HG02678 (cell line): ENCODE measurements at regions not wholly inside any gene's neighbourhood (a gene's known extent, or its start where the extent isn't known, plus 50 kb on each side); places are given as distances from the start of the nearest gene placed in this dataset.

Experiments
- ATAC-seq: cut with Tn5 transposase; IDR thresholded peaks from one replicate; pipeline ENCODE4 v1.9.1; 2021; ENCODE audit warnings: mild to moderate bottlenecking, moderate library complexity; ENCODE audit not compliant: unreplicated experiment

DNA sequence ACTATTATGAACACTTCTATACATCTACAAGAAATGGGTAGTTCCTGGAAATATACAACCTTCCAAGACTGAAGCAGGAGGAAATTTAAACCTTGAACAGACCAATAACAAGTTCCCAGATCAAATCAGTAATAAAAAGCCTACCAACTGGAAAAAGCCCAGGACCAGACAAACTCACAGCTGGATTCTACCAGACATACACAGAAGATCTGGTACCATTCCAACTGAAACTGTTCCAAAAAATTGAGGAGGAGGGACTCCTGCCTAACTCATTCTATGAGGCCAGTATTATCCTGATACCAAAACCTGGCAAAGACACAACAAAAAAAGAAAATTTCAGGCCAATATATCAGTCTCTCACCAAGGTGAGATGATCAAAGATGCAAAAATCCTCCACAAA is 189.4 kb downstream of the RPS29 start:
- ATAC-seq = no peak

DNA sequence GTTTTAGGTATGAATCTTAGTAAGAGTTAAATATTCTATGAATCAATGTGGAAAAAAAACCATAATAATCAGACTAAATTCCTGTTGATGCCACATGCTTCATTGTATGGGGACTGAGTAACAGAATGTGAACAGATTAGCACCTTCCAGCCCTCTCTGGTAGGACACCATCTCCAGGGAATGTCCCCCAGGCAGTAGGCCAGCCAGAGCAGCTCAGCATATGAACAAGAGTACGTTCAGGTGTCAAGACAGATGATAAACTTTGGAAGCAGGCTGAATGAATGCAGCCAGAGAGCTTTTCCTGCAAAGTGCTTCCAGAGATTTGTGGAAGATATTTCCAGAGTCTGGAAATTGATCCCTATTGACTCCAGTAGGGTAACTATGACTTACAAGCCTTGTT is 204.4 kb downstream of the RPS29 start:
- no peak for ATAC-seq

DNA sequence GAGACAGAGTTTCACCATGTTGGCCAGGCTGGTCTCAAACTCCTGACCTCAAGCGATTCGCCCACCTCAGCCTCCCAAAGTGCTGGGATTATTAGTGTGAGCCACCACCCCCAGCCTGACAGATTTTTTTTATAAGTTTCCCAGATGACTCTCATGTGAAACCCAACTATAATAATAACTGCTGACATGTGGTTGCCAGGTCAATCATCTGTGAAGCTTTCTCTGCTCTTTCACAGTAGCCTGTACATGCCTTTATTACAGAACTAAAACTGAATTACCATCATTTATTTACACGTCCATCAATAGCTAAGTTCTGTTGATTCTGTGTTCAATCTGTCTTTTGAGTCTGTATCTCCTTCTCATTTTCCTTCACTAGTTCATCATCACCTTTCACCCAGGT is 218.5 kb downstream of the RPS29 start:
- ATAC-seq = no peak

- ATAC-seq = no peak
Measured at GRCh38 chr14:49366416-49366815, 219.8 kb downstream of the RPS29 start.

GRCh38 chr14:49364752-49365117 is 221.4 kb downstream of the RPS29 start:
- ATAC-seq = no peak

DNA sequence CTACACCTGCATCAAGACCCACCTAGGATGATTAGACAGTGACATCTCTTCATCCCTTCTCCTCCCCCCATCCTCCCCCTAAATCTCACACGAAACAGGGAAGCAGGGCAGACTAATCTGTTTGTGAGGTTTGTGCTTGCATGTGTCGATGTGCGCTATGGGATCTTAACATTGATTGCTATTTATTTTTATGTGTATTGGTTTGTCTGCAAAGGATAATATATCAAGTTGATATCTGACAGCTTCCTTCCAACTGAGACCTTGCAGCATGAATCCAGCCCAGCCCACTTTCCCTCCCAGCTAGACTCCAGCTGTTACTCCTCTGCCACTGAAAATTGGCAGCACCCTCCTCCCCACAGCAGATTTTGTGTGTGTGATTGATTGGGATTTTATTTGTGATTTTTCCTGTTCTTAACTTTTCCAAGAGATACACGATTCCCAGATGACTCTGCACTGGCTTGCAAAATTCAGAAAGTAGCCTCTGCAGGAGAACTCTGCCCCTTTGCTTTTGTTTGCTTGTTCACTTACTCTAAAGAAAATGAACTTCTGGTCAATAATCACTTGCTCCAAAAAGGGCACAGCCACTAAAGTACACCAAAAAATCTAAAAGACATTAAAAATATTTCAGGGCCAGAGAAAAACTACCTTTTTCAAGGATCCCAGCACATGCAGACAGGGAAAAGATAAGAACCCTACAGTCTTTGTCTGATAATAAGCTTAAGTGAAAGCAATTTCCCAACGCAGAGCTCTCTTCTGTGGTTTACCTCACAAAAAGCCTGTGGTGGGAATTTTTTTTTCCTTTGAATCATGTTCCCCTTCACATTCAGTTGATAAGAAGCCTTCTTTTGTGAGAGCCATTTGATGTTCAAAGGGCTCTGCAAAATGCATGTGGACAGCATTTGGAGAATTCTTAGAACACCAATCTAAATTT is 222.1 kb downstream of the RPS29 start:
- no peak for ATAC-seq

DNA sequence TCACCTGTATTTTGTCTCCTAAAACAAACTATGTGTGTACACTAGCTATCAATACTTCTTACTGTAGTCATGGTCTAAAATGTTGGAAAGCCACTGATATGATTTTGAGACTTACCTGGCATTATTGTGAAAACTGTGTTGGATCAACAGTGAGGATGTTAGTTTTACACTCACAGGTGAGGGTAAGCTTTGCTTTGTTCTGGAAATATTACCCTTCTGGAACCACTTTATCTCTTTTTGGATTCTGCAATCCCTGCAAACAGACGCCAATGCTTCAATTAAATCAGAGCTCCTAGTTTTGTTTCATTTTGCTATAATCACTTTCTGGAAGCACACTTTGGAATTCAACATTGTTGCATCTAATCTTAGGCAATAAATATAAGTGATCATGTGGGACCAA is 223.3 kb downstream of the RPS29 start:
- no peak for ATAC-seq

GRCh38 chr14:49339130-49339529 is 247.1 kb downstream of the RPS29 start:
- ATAC-seq = no peak

DNA sequence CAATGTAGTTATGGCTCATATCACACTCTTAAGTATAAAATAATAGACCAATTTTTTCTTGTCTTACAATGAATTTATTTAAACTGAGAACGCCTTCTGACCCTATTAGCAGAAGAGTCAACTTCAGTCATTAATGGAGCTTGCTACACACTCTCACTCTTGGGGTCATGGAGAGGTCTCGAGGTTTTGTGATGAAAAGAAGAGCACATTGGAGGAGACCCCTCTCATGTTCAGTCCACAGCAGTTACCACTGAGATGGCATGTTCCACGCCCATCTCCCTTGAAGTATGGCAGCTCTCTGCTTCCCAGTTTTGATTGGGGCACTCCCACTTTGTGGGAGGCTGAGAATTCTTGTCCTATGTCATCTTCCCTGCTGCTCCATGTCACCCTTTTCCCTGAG is 266.4 kb downstream of the RPS29 start:
- no peak for ATAC-seq

GRCh38 chr14:49315570-49315969 is 270.6 kb downstream of the RPS29 start:
- ATAC-seq = no peak

- ATAC-seq = no peak
Measured at GRCh38 chr14:49314737-49315136, 271.4 kb downstream of the RPS29 start.

DNA sequence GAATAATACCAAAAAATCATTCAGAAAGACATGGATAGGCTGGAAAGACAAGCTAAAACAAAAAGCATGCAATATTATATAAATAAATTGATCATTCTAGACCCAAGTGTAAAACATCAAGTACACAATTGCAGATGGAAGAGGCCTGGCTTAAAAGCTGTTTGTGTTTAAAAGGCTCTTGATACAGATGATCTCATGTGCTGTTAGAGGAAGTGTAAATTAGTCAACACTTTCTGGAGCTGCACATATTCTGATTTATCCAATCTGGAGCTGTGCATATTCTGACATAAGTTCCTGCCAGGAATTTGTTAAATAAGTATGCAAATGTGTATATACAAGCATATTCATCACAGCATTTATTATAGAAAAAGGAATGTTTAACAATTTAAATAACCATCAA is 273.1 kb downstream of the RPS29 start:
- no peak for ATAC-seq

DNA sequence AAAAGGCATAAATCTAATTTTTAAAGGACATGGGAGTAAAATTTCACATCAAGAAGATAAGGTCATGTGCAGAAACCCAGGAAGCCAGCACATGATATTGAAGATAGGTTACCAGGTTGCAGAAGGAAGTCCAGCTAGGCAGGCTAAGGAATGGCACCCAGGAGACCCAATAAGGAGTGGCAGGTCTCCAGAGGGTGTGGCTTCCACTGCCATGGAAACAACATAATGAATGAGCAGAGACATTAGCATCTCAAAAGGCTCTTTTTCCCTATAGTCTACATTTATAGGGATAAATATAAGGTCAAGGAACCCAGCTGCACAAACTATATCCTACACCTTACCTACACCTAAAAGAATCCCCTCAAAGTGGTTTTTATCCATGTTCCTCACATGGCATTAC is 275.9 kb downstream of the RPS29 start:
- ATAC-seq = no peak

DNA sequence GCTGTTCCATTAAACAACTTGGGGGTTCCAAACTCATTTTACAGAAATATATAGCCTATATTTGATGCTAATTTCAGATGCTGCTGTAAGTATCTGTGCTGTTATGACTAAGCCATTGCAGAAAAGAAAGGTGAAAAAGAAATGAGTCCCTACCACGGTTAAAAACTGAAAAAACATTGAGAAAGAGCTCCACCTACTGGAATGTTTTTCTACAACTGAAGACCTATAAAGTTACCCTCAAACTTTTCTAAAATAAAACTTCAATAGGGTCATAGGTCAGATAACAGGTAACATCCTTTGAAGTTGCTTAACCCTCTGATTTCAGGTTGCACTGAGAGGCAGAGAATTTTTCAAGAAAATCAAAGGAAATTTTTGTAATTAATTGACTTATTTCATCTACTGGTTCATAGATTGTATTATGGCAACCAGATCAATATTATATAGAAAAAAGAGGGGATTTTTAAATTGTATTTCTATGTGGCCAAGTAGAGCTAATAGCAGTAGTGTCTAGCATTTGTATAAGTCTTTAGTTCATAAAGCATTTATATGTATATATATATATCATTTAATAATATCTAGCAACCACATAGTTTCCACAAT is 279.9 kb downstream of the RPS29 start:
- ATAC-seq = no peak

GRCh38 chr14:49303946-49304516 is 282.1 kb downstream of the RPS29 start:
- ATAC-seq = no peak

- no peak for ATAC-seq
Measured at GRCh38 chr14:49297102-49297501, 289.1 kb downstream of the RPS29 start.

DNA sequence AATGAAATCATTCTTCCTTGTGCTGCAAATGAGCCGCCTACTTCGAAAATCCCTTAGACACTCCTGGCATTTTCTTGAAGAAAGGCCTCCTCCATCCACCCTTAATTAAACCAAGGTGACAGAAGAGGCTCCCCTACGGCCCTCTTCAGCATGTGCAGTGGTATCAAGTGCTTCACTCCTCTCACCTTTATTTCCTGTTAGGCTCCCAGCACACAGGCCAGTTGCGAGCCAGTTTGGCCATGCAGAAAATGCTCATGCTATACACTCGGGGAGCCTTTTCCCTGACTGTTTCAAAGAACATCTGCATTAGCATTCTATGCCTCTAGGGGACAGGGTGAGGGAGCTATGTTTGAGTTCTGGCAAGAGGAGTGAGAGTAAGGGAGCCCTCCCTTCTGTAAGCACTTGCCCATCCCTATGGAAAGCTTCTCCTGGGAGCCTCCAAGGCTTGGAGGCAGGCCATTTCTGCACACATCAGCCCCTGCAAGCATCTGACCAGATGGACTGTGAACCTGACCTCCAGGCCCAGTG is 291.5 kb downstream of the RPS29 start:
- no peak for ATAC-seq

DNA sequence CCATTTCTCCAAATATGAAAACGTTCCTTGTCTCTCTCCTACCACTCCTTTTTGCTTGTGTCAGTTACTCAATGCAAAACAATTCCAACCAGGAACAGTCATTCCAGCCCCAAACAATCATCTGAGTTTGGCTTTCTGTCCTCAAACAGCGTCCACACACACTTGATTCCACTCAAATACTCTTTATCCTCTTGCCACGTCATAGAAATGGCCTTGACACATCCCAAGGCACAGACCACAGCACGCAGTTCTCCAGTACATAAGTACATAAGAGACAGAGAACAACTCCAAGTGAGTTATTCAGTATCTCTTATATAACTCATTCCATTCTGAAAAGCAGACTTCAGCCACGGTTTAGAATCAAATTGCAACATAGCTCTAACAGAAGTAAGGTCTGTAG is 299.2 kb downstream of the RPS29 start:
- ATAC-seq = no peak

- no peak for ATAC-seq
Measured at GRCh38 chr14:49286257-49286983, 299.8 kb downstream of the RPS29 start.

DNA sequence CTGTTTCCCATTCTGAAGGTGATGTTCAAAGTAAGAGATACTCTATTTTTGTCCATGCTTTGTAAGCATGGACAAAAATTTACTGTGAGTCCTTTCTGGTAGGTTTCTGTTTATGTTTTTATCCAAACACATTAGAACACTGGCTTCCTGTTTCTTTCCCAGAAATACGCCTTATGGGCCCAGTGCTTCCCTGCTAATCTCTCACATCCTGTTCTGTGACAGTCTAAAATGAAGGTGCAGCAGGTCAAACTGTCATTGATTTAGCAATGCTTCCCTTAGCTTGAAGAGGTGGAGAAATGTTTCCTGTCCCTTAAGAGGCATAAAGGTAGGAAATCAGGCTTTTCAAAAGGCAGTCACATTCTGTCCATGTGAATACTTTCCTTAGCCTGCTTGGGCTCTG is 305.6 kb downstream of the RPS29 start:
- no peak for ATAC-seq

DNA sequence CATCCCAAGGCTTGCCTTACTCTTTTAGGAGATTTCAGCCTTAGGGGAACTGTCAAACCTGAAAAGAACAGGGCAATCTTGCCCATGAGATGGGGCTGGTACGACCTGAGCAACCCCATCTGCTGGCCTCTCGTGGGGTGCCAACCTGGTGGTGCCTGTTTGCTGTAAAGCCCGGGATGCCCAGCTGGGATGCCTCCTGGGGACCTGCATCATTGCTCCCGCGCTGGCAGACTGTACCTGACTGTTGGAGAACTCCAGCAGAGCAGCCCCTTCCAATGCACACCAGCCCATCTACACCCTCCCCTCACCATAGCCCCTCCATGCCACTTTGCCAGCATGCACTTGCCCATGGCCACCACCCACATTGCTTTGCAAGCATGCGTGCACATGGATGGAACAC is 335.7 kb downstream of the RPS29 start:
- no peak for ATAC-seq
